K562 (cell line): ENCODE measurements at regions not wholly inside any gene's neighbourhood (a gene's known extent, or its start where the extent isn't known, plus 50 kb on each side); places are given as distances from the start of the nearest gene placed in this dataset.

Experiments
- NONO ChIP-seq, 2 experiments: fragments of 200-400 bp in 1 of 2; fragments of 450-650 bp in 1 of 2; formaldehyde crosslinking in 1 of 2; IDR thresholded peaks; 2 replicates each; pipeline ENCODE4 v1.6.1; 2017; ENCODE audit warnings: low read depth in 2 of 2, mild to moderate bottlenecking in 2 of 2, moderate library complexity in 2 of 2, low read length in 1 of 2
- ZNF347 ChIP-seq: fragments of 450-650 bp; formaldehyde crosslinking; IDR thresholded peaks from 2 replicates; pipeline ENCODE4 v1.4.0; 2020; ENCODE audit warnings: low read depth, mild to moderate bottlenecking, moderate library complexity

DNA sequence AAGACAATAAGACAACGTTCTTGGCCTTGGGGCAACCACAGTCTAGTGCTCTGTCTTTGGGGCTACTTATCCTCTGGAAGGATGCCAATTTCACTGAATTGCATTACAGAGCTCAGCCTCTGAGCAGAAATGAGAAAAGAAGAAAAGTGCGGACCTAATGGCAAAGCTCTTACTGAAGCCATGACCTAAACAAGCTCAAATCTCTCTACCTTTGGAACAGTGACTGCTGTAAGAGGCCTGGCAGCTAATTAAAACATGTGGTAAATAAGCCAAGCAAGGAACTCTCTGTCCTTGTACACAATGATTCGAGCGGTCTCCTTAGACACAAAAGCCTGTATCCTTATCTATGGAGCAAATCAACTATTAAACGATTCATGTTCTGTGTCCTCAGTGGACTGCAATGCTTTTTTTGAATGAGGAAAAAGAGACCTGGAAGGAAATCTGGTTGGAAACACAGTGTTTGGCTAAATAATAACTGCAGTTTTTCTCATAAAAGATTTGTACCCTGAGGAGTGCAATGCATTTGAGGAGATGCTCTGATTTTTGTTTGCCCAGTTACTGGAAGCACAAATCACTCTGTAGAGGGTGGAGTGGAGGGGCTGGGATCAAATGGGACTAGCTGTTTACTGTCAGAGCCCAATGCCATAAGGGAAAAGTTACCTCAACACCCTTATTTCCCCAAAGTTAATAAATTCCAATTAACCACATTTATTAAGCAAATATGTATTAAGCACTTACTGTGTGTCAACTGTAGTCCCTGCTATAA is 113.9 kb downstream of the NDUFA12 start:
- TF ChIP-seq NONO (IDR thresholded peaks at IDR 0.05; ENCODE audit: low read depth in 2 of 2, low read length in 1 of 2) (no peak), ZNF347 (CRISPR knock-in tag) (no peak)
